Activated naive CD8-positive, alpha-beta T cell treated with anti-CD3 and anti-CD28 coated beads, Interleukin-2, amount 50 U/mL, for 24 hours (primary cell): ENCODE measurements at regions not wholly inside any gene's neighbourhood (a gene's known extent, or its start where the extent isn't known, plus 50 kb on each side); places are given as distances from the start of the nearest gene placed in this dataset.

Experiments used
- ATAC-seq: fragments of 150-1000 bp; cut with Tn5 transposase; one replicate; pipeline ENCODE4 v1.10.0; 2021
- DNase-seq: peaks from one replicate; pipeline ENCODE4 v3.0.0; 2021
- H3K27ac Mint-ChIP-seq: one replicate; pipeline ENCODE4 v1.8.0; 2021; ENCODE audit warnings: mild to moderate bottlenecking, mixed read lengths
- H3K27me3 Mint-ChIP-seq: one replicate; pipeline ENCODE4 v1.8.0; 2021; ENCODE audit warnings: mixed read lengths
- H3K36me3 Mint-ChIP-seq: one replicate; pipeline ENCODE4 v1.8.0; 2021; ENCODE audit warnings: low read depth, mixed read lengths
- H3K4me1 Mint-ChIP-seq: one replicate; pipeline ENCODE4 v1.8.0; 2021; ENCODE audit warnings: mixed read lengths
- H3K4me3 Mint-ChIP-seq: one replicate; pipeline ENCODE4 v1.8.0; 2021; ENCODE audit warnings: mild to moderate bottlenecking, moderate library complexity, mixed read lengths
- H3K9me3 Mint-ChIP-seq: one replicate; pipeline ENCODE4 v1.8.0; 2021; ENCODE audit warnings: mixed read lengths

DNA sequence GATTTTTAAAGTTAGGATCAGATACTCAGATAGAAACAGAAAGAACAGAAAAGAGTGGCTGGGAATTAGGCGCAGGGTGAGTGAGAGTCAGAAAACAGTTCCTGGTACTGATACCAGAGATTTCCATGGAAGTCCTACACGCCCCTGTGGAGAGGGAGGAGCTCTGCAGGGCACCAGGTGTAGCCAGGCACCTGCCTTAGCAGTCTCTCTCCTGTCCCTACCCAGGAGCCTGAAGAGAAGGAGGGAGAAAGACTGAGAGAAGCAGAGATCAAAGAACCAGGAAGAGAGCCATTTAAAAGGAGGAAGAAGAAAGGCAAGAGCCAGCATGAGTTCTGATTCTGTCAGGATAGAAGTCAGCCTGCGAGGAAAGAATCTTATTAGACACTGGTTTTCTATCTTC lies 65.0 kb downstream of the CBLN1 start:
- DNase-seq: no peak
- H3K4me3 Mint-ChIP-seq: no peak overlapping the region
- no peak overlapping the region for H3K27ac Mint-ChIP-seq
- no peaks in the 10 kb centered on the region for H3K9me3 Mint-ChIP-seq
- no peaks in the 10 kb centered on the region for H3K4me1 Mint-ChIP-seq
- no peaks in the 10 kb centered on the region for H3K36me3 Mint-ChIP-seq
- peaks cover 4% of the 10 kb centered on the region for H3K27me3 Mint-ChIP-seq
- no peak for ATAC-seq

DNA sequence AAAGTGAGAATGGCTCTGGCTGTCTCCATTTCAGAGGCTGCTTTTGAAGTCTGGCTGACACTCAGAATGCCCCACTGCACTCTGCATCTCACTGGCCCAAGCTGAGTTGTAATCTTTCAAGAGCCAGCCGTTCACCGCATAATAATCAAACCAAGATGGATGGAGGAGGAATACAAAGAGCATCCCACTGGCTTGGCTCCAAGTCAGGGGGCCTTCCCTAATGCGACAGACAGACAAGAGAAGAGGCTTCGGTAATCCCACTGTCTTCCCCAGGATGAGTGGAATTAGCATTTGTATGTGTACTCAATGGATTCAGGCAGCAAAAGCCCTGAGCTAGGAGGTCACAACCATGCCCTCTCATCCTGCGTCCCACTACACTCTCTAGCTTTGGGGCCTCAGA lies 68.0 kb downstream of the CBLN1 start:
- no peak overlapping the region for H3K4me3 Mint-ChIP-seq
- no peak for ATAC-seq
- H3K9me3 Mint-ChIP-seq: no peaks in the 10 kb centered on the region
- no peak overlapping the region for H3K27ac Mint-ChIP-seq
- no peaks in the 10 kb centered on the region for H3K4me1 Mint-ChIP-seq
- no peak for DNase-seq
- peaks cover 4% of the 10 kb centered on the region for H3K27me3 Mint-ChIP-seq
- H3K36me3 Mint-ChIP-seq: no peaks in the 10 kb centered on the region

DNA sequence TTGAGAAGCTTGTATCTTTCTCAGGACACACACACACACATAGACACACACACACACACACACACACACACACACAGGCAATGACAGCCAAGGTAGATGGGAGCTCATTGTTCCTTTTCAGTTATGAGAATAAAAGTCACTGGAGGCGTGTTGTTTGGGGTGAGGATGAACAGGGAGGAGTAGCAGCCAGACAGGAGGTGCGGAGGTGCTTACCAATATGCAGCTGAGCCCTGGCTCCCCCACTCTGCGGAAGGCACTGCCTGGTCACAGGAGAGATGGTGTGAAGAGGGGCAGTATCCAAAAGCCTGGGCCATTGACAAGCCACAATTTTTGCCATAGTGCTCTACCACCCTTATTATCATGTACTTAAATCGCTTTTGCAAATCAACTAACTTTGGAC lies 77.4 kb downstream of the CBLN1 start:
- no peaks in the 10 kb centered on the region for H3K36me3 Mint-ChIP-seq
- H3K27me3 Mint-ChIP-seq: peaks cover 2% of the 10 kb centered on the region
- no peak for DNase-seq
- H3K9me3 Mint-ChIP-seq: no peaks in the 10 kb centered on the region
- H3K4me1 Mint-ChIP-seq: no peaks in the 10 kb centered on the region
- H3K4me3 Mint-ChIP-seq: no peak overlapping the region
- H3K27ac Mint-ChIP-seq: no peak overlapping the region
- no peak for ATAC-seq

DNA sequence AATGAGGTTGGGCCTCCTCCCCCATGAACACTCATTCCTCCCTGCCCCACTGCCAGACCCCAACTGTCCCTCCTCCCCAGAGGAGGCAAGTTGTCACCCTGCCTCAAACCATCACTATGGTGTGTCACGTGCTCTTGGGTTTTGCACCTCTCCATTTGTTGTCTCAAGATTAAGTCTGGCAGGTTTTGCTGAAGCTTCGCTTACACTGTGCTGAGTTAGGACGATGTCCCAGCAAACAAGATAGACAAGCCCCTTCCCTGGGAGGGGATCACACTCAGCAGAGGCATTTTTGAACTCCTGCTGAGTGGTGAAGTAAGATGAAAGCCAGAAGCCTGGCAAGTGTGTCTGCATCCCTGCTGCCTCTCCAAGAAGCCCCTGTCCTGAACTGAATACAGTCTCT lies 78.3 kb downstream of the CBLN1 start:
- H3K4me1 Mint-ChIP-seq: no peaks in the 10 kb centered on the region
- H3K27ac Mint-ChIP-seq: no peak overlapping the region
- H3K27me3 Mint-ChIP-seq: peaks cover 2% of the 10 kb centered on the region
- ATAC-seq: no peak
- no peaks in the 10 kb centered on the region for H3K36me3 Mint-ChIP-seq
- H3K4me3 Mint-ChIP-seq: no peak overlapping the region
- no peak for DNase-seq
- no peaks in the 10 kb centered on the region for H3K9me3 Mint-ChIP-seq

DNA sequence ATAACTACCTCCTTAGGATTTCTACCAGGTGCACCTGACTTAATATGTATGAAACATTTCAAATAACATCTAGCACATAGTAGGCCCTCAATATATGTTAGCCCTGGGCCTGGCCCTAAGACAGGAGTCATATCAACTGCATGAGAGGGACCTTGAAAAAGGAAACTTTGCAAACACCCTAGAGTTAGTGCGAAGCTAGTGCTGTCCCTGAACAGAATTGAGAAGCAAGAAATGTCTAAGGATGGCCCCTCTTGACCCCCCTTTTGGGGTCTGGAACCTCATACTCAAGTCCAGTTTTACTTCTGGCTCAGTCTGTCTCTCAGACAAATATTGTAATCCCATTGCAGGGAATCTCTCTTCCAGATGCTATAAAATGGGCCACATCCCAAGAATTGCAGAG lies 80.5 kb downstream of the CBLN1 start:
- H3K9me3 Mint-ChIP-seq: no peaks in the 10 kb centered on the region
- no peaks in the 10 kb centered on the region for H3K36me3 Mint-ChIP-seq
- no peak overlapping the region for H3K27ac Mint-ChIP-seq
- H3K27me3 Mint-ChIP-seq: peaks cover 2% of the 10 kb centered on the region
- DNase-seq (no peak), ATAC-seq (no peak)
- no peak overlapping the region for H3K4me3 Mint-ChIP-seq
- no peaks in the 10 kb centered on the region for H3K4me1 Mint-ChIP-seq

DNA sequence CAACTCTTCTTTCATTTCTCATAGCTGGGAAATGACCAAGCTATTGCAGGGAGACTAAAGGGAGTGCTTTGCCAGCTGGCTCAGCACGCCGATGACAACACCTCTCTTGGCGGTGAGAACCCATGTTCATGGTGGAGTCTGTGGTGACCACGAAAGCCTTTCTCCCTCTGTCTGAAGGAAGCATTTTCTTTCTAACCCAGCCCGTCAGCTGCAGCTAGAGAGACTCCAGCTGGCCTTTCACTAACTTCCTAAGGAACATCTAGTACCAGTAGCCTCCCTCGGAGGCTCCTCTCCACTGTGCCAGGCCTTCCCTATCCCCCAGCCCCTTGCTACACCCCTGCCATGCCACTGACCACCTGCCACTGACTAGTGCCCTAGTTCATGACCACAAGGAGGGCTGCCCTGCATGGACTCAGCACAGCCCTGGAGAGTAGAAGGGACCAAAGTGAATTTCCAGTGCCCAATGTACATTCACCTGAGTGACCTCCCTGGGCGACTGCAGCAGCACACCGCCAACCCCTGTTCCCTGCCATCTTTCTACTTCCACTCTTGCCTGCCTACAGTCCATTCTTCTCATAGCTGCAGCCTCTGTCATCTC lies 81.3 kb downstream of the CBLN1 start:
- Mint-ChIP-seq H3K36me3 (no peaks in the 10 kb centered on the region), H3K4me3 (no peak overlapping the region), H3K27ac (no peak overlapping the region), H3K4me1 (no peaks in the 10 kb centered on the region), H3K27me3 (peaks cover 2% of the 10 kb centered on the region), H3K9me3 (no peaks in the 10 kb centered on the region)
- DNase-seq: no peak
- no peak for ATAC-seq

DNA sequence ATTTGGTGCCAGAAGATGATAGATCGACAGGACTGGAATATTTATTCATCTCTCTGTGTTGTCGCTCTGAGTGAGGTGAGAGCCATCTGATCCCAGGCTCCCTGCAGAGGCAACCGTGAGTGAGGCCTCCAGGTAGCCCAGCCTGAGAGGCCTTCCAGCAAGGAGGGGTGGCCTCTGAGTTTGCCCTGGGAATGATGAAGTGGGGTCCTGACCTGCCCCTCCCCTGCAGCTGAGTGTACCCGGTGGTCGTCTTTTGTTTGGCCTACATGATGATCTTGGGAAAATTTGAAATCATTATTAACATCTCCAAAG lies 86.4 kb downstream of the CBLN1 start:
- H3K4me3 Mint-ChIP-seq: no peak overlapping the region
- no peaks in the 10 kb centered on the region for H3K9me3 Mint-ChIP-seq
- no peaks in the 10 kb centered on the region for H3K36me3 Mint-ChIP-seq
- ATAC-seq (no peak), DNase-seq (no peak)
- no peaks in the 10 kb centered on the region for H3K4me1 Mint-ChIP-seq
- H3K27ac Mint-ChIP-seq: no peak overlapping the region
- H3K27me3 Mint-ChIP-seq: no peaks in the 10 kb centered on the region

DNA sequence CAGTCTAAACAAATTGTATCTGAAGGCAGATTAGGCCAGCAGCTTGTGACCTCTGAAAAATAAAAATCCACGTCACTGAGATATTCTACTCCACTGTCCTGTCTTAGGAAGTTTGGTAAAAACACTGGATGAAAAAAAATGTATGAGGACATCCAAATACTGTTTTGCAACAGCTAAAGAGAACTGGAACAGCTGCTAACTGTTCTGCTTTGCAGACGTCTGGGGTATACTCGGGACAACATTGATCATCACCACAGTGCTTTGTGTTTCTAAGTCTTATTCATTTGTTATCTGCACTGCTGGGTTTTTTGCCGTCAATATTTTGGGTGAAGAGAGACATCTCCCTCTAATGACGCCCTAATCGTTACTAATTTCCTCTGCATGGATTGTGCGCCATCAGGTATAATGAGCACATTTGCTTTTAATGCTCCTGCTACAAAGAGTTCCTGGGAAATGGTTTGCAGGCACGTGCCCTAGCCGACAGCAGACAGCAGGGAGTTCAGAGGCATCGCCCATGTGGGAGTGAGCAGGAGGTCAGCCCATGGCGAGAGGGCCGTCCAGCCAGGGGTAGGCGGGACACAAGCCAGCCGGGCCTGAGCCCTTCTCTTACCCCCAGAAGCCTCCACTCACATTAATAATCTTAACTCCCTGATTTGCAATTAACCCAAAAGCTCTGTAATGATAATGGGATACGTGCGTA lies 87.0 kb downstream of the CBLN1 start:
- Mint-ChIP-seq H3K27me3 (no peaks in the 10 kb centered on the region), H3K9me3 (no peaks in the 10 kb centered on the region), H3K36me3 (no peaks in the 10 kb centered on the region), H3K4me1 (no peaks in the 10 kb centered on the region), H3K4me3 (no peak overlapping the region), H3K27ac (no peak overlapping the region)
- ATAC-seq (no peak), DNase-seq (no peak)

DNA sequence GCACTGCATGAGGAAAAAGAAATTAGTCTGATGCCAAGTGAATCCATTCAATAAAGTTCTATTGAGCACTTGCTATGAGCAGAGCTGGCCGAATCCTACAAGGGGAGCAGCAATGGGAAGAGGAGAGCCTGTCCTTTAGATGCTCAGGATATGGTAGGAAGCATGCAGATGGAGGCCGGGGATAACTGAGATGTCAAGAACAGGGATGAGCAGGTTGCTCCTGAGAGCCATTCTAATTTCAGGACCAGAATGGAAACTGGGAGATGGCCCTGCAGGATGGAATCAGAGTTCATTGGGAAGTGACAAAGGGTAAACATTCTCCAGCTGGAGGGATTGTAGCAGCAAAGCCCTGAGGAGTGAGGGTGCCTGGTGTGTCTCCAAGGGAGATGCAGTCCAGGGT lies 88.0 kb downstream of the CBLN1 start:
- H3K4me3 Mint-ChIP-seq: no peak overlapping the region
- DNase-seq (no peak), ATAC-seq (no peak)
- no peaks in the 10 kb centered on the region for H3K9me3 Mint-ChIP-seq
- H3K27me3 Mint-ChIP-seq: no peaks in the 10 kb centered on the region
- H3K27ac Mint-ChIP-seq: no peak overlapping the region
- no peaks in the 10 kb centered on the region for H3K4me1 Mint-ChIP-seq
- H3K36me3 Mint-ChIP-seq: no peaks in the 10 kb centered on the region

DNA sequence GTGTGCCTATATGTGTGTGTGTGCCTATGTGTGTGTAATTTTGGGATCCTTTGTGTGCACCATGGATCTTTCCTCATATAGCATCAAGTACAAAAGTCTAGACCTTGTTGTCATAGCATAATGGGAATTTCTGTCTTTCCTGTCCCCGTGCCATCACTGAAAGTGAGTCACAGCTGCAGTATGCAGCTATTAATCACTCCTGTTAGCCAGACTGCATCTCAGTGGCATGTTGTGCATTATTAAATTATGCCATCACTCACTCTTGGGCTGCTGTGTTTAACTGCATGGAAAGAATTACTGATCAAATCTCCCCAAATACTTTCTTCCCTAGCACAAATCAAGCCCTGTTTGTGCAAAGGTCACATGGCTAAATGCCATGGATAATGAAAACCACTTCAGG lies 92.4 kb downstream of the CBLN1 start:
- ATAC-seq (no peak), DNase-seq (no peak)
- Mint-ChIP-seq H3K27me3 (no peaks in the 10 kb centered on the region), H3K9me3 (peaks cover 7% of the 10 kb centered on the region), H3K4me3 (no peak overlapping the region), H3K36me3 (no peaks in the 10 kb centered on the region), H3K27ac (no peak overlapping the region), H3K4me1 (no peaks in the 10 kb centered on the region)

DNA sequence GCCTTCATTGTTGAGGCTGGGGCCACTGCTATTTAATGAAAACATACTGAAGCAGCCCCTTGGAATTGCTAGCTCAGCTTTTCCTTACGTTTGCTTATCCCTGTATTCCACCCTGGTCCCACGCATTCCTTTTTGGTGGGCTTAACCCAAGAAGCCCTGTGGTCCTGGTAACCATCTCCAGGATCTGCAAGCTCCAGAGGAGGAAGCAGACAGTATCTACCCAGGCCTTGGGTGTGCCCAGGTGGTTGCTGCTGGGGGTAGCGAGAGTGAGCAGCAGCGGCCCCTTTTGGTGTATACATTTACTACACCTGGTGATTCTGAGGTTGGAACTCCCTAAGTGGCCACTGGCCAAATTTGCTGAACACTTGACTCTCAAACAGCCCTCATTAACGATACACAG lies 97.7 kb downstream of the CBLN1 start:
- Mint-ChIP-seq H3K4me3 (no peak overlapping the region), H3K4me1 (no peaks in the 10 kb centered on the region), H3K27me3 (no peaks in the 10 kb centered on the region), H3K36me3 (no peaks in the 10 kb centered on the region), H3K9me3 (peaks cover 7% of the 10 kb centered on the region), H3K27ac (no peak overlapping the region)
- ATAC-seq: no peak
- no peak for DNase-seq

DNA sequence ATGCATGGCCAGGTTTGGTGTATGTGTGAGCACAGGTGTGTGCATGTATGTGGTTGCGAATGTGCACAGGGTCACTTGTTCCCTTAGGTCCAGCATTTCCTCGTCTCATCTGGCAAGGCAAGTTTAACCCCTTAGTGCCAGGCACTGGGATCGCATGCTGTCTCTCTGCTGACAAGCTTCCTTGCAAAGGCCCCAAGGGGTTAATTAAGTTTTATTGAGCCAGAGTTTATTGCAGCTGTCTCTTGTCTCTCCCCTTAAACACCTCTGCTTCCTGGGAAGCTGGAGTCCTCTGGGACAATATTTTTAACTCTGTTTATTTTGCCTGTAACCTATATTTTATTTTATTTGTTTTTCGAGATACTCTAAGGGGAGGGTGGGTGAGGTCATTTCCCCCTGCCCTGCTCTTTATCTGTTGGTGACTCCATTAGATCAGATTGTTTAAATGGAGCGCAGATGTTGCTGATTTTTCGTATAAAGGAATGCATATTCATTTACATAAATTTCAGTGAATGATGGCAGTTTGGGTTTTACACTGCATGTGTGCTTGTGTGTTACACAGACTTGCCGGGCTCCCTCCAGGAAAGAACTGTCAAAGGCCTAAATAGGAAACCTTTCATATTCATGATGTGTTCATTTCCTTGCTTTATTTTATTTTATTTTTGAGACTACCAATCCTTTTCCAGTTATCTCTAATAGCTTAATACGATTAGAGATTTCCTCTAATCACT lies 99.7 kb downstream of the CBLN1 start:
- Mint-ChIP-seq H3K27ac (no peak overlapping the region), H3K4me3 (no peak overlapping the region), H3K9me3 (no peaks in the 10 kb centered on the region), H3K36me3 (no peaks in the 10 kb centered on the region), H3K27me3 (no peaks in the 10 kb centered on the region), H3K4me1 (no peaks in the 10 kb centered on the region)
- no peak for ATAC-seq
- DNase-seq: no peak

DNA sequence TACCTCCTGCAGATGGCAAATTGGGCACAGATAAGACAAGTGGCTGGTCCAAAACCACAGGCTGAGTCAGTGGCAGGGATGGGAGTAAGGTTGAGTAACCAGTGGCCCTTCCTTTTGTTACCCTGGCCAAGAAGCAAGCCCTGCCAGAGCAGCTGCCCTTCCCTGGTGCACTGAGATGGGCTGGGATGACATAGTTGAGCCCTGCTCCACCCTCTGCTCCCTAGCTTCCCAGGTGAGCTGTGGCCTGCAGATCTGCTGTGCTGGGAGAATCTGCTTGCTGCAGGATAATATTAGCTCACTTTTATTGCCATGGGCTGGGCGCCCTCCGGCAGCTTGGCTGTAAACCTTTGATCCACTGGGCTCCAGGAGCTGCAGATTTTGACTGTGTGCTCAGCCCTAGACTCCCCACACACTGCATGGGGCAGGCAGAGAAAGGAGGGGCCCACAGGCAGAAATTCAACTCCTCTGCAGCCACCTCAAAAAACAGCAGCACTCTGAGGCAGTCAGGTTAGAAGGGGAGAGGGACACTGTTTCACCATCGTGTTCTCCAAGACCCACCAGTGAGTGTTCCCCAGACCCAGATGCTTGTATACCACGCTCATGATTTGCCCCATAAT lies 101.8 kb downstream of the CBLN1 start:
- Mint-ChIP-seq H3K27ac (no peak overlapping the region), H3K4me3 (no peak overlapping the region)

DNA sequence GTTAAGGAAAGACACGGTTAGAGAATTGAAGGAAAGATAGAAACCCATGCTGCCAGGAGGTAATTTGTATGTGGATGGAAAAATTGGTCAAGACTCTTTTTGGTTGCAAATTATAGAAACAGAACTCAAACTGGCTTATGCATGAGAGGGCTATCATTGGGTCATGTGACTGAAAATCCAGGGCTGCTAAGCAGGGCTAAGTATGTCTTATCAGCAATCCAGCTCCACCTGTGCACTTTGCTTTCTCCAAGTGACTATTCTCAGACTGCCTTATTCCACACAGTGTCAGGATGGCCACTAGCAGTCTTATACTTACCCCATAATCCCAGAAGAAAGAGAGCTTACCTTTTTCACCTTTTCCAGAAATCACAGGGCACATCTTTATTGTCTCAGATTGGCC lies 113.5 kb downstream of the CBLN1 start:
- H3K36me3 Mint-ChIP-seq: no peaks in the 10 kb centered on the region
- H3K27ac Mint-ChIP-seq: no peak overlapping the region
- H3K4me1 Mint-ChIP-seq: no peaks in the 10 kb centered on the region
- no peak overlapping the region for H3K4me3 Mint-ChIP-seq
- no peak for ATAC-seq
- no peak for DNase-seq
- no peaks in the 10 kb centered on the region for H3K27me3 Mint-ChIP-seq
- H3K9me3 Mint-ChIP-seq: no peaks in the 10 kb centered on the region

More for the DNA sequence above, 101.8 kb downstream of the CBLN1 start:
- DNase-seq (no peak), ATAC-seq (no peak)
- no peaks in the 10 kb centered on the region for H3K27me3 Mint-ChIP-seq
- no peaks in the 10 kb centered on the region for H3K9me3 Mint-ChIP-seq
- no peaks in the 10 kb centered on the region for H3K4me1 Mint-ChIP-seq
- H3K36me3 Mint-ChIP-seq: no peaks in the 10 kb centered on the region

DNA sequence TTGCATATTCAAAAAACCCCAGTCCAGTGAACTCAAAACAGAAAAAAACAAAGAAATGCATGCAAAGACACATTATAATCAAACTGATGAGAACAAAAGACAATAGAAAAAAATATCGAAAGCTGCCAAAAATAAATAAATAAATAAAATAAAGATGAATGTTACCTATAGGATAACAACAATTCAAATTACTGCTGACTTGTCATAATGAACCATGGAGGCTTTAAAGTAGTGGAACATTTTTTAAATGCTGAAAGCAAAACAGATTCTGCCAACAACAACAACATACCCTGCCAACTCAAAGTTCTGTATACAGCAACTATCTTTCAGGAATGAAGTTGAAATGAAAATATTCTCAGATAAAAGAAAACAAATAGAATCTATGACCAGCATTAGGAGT lies 116.6 kb downstream of the CBLN1 start:
- H3K36me3 Mint-ChIP-seq: no peaks in the 10 kb centered on the region
- no peak overlapping the region for H3K4me3 Mint-ChIP-seq

More for the DNA sequence above, 116.6 kb downstream of the CBLN1 start:
- no peak overlapping the region for H3K27ac Mint-ChIP-seq
- no peaks in the 10 kb centered on the region for H3K27me3 Mint-ChIP-seq
- DNase-seq (no peak), ATAC-seq (no peak)
- no peaks in the 10 kb centered on the region for H3K9me3 Mint-ChIP-seq
- H3K4me1 Mint-ChIP-seq: no peaks in the 10 kb centered on the region
